GM18868 (cell line): ENCODE measurements at regions not wholly inside any gene's neighbourhood (a gene's known extent, or its start where the extent isn't known, plus 50 kb on each side); places are given as distances from the start of the nearest gene placed in this dataset.
A peak's percentile ranks its signal among the peaks of the same experiment; 100 is the strongest.

Experiments
- ATAC-seq: cut with Tn5 transposase; IDR thresholded peaks from one replicate; pipeline ENCODE4 v1.9.1; 2021; ENCODE audit warnings: mild to moderate bottlenecking, moderate library complexity; ENCODE audit not compliant: unreplicated experiment

GRCh38 chr1:87941337-87941946, 612.8 kb downstream of the LMO4 start:
- ATAC-seq, result no peak

GRCh38 chr1:87942165-87942564, 613.5 kb downstream of the LMO4 start:
- ATAC-seq, result no peak

- no peak for ATAC-seq
These were observed 621.0 kb downstream of the LMO4 start for GRCh38 chr1:87949711-87950110.

GRCh38 chr1:87950369-87950768, 621.7 kb downstream of the LMO4 start:
- ATAC-seq, result no peak

GRCh38 chr1:87951409-87951808, 622.7 kb downstream of the LMO4 start:
- no peak for ATAC-seq

GRCh38 chr1:87951852-87952251, 623.2 kb downstream of the LMO4 start:
- ATAC-seq, result no peak

GRCh38 chr1:87953121-87953520, 624.4 kb downstream of the LMO4 start:
- no peak for ATAC-seq

- peak; percentile 95 for ATAC-seq
These were observed 625.2 kb downstream of the LMO4 start for GRCh38 chr1:87953732-87954344.

- no peak for ATAC-seq
These were observed 626.4 kb downstream of the LMO4 start for GRCh38 chr1:87955038-87955437.

GRCh38 chr1:87956072-87956471, 627.4 kb downstream of the LMO4 start:
- ATAC-seq, result no peak

- no peak for ATAC-seq
These were observed 628.1 kb downstream of the LMO4 start for GRCh38 chr1:87956750-87957149.

GRCh38 chr1:87957331-87957730, 628.7 kb downstream of the LMO4 start:
- no peak for ATAC-seq

GRCh38 chr1:87958201-87958600, 629.5 kb downstream of the LMO4 start:
- ATAC-seq, result no peak

GRCh38 chr1:87958716-87959115, 630.0 kb downstream of the LMO4 start:
- no peak for ATAC-seq

GRCh38 chr1:87959236-87959635, 630.6 kb downstream of the LMO4 start:
- ATAC-seq, result no peak

- no peak for ATAC-seq
These were observed 633.3 kb downstream of the LMO4 start for GRCh38 chr1:87961992-87962391.

GRCh38 chr1:87963556-87963955, 634.9 kb downstream of the LMO4 start:
- ATAC-seq, result no peak

GRCh38 chr1:87965193-87965592, 636.5 kb downstream of the LMO4 start:
- no peak for ATAC-seq

GRCh38 chr1:87968197-87968955, 639.7 kb downstream of the LMO4 start:
- no peak for ATAC-seq

GRCh38 chr1:87969040-87969439, 640.4 kb downstream of the LMO4 start:
- ATAC-seq, result peak; percentile 52

GRCh38 chr1:87972811-87973210, 644.1 kb downstream of the LMO4 start:
- no peak for ATAC-seq

- ATAC-seq, result no peak
These were observed 645.2 kb downstream of the LMO4 start for GRCh38 chr1:87973896-87974295.
